VCaP (cell line): ENCODE measurements at regions not wholly inside any gene's neighbourhood (a gene's known extent, or its start where the extent isn't known, plus 50 kb on each side); places are given as distances from the start of the nearest gene placed in this dataset.

Experiments used
- H3K27ac ChIP-seq: fragments of 450-650 bp; 2 replicates; pipeline ENCODE4 v1.5.1; 2017
- CTCF ChIP-seq: fragments of 450-650 bp; conservative IDR thresholded peaks from 2 replicates; pipeline ENCODE4 v1.5.1; 2017; ENCODE audit warnings: mild to moderate bottlenecking, moderate library complexity

GRCh38 chr10:3224241-3224640, 51.7 kb upstream of the PITRM1 start:
- no peak for TF ChIP-seq CTCF
- H3K27ac ChIP-seq = no peak overlapping the region

- TF ChIP-seq CTCF = no peak
- no peak overlapping the region for H3K27ac ChIP-seq
These were observed 50.0 kb upstream of the PITRM1 start for GRCh38 chr10:3222626-3223025.
